Breast epithelium (tissue), 3 donors: ENCODE measurements at regions not wholly inside any gene's neighbourhood (a gene's known extent, or its start where the extent isn't known, plus 50 kb on each side); places are given as distances from the start of the nearest gene placed in this dataset.

Experiments used
- POLR2A ChIP-seq: fragments of 450-650 bp; IDR thresholded peaks from one replicate; pipeline ENCODE4 v1.6.1; 2016; ENCODE audit warnings: antibody characterized with exemption, mild to moderate bottlenecking, moderate library complexity
- POLR2AphosphoS5 ChIP-seq, 3 donors: sonication (generic); formaldehyde crosslinking; IDR thresholded peaks; one replicate each; pipeline ENCODE4 v1.6.1; 2017; ENCODE audit warnings: antibody characterized with exemption in 3 of 3
- TF ChIP-seq, protein P1 (sequence below), 3 donors: fragments of 450-650 bp; IDR thresholded peaks; one replicate each; pipeline ENCODE4 v1.5.1; 2016 to 2017; ENCODE audit warnings: antibody characterized with exemption in 3 of 3, mild to moderate bottlenecking in 3 of 3, moderate library complexity in 3 of 3

DNA sequence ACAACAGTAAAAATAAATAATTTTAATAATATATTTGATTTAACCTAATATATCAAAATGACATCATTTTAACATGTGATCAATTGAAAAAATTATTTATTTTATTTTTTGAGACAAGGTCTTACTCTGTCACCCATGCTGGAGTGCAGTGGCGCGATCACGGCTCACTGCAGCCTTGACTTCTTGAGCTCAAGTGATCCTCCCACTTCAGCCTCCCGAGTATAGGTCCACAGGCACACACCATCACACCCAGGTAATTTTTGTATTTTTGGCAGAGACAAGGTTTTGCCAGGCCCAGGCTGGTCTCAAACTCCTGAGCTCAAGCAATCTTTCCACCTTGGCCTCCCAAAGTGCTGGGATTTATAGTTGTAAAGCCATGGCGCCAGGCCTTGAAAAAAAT lies 126.7 kb upstream of the COPS8 start:
- TF ChIP-seq, protein P1, sequence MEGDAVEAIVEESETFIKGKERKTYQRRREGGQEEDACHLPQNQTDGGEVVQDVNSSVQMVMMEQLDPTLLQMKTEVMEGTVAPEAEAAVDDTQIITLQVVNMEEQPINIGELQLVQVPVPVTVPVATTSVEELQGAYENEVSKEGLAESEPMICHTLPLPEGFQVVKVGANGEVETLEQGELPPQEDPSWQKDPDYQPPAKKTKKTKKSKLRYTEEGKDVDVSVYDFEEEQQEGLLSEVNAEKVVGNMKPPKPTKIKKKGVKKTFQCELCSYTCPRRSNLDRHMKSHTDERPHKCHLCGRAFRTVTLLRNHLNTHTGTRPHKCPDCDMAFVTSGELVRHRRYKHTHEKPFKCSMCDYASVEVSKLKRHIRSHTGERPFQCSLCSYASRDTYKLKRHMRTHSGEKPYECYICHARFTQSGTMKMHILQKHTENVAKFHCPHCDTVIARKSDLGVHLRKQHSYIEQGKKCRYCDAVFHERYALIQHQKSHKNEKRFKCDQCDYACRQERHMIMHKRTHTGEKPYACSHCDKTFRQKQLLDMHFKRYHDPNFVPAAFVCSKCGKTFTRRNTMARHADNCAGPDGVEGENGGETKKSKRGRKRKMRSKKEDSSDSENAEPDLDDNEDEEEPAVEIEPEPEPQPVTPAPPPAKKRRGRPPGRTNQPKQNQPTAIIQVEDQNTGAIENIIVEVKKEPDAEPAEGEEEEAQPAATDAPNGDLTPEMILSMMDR (IDR thresholded peaks at IDR 0.05), result no peak
- TF ChIP-seq POLR2AphosphoS5 (IDR thresholded peaks at IDR 0.05) (no peak), POLR2A (no peak)
